ENCODE measurements at regions not wholly inside any gene's neighbourhood (a gene's known extent, or its start where the extent isn't known, plus 50 kb on each side); places are given as distances from the start of the nearest gene placed in this dataset.

- DNase-seq (ENCODE audit: extremely low read depth, low read depth), result no peak
- TF ChIP-seq CTCF (IDR thresholded peaks at IDR 0.05; ENCODE audit: low read depth, low read length), result no peak
These were observed 156.5 kb upstream of the GDF10 start for GRCh38 chr10:47143473-47143872.

- TF ChIP-seq CTCF (IDR thresholded peaks at IDR 0.05; ENCODE audit: low read depth, low read length), result no peak
- DNase-seq (ENCODE audit: extremely low read depth, low read depth), result no peak
These were observed 155.5 kb upstream of the GDF10 start for GRCh38 chr10:47144525-47144924.

GRCh38 chr10:47145290-47145934 is 154.6 kb upstream of the GDF10 start:
- TF ChIP-seq CTCF (IDR thresholded peaks at IDR 0.05; ENCODE audit: low read depth, low read length), result no peak
- DNase-seq (ENCODE audit: extremely low read depth, low read depth), result no peak

GRCh38 chr10:47146572-47146971 is 153.4 kb upstream of the GDF10 start:
- no peak for DNase-seq (ENCODE audit: extremely low read depth, low read depth)
- no peak for TF ChIP-seq CTCF (IDR thresholded peaks at IDR 0.05; ENCODE audit: low read depth, low read length)

GRCh38 chr10:47147186-47147585 is 152.8 kb upstream of the GDF10 start:
- TF ChIP-seq CTCF (IDR thresholded peaks at IDR 0.05; ENCODE audit: low read depth, low read length), result no peak
- DNase-seq (ENCODE audit: extremely low read depth, low read depth), result no peak

GRCh38 chr10:47150581-47150980 is 149.4 kb upstream of the GDF10 start:
- DNase-seq (ENCODE audit: extremely low read depth, low read depth), result no peak
- no peak for TF ChIP-seq CTCF (IDR thresholded peaks at IDR 0.05; ENCODE audit: low read depth, low read length)

GRCh38 chr10:47151920-47152319 is 148.1 kb upstream of the GDF10 start:
- no peak for DNase-seq (ENCODE audit: extremely low read depth, low read depth)
- TF ChIP-seq CTCF (IDR thresholded peaks at IDR 0.05; ENCODE audit: low read depth, low read length), result no peak

Measured in AG09319 (cell line).